ENCODE measurements at regions not wholly inside any gene's neighbourhood (a gene's known extent, or its start where the extent isn't known, plus 50 kb on each side); places are given as distances from the start of the nearest gene placed in this dataset.

DNA sequence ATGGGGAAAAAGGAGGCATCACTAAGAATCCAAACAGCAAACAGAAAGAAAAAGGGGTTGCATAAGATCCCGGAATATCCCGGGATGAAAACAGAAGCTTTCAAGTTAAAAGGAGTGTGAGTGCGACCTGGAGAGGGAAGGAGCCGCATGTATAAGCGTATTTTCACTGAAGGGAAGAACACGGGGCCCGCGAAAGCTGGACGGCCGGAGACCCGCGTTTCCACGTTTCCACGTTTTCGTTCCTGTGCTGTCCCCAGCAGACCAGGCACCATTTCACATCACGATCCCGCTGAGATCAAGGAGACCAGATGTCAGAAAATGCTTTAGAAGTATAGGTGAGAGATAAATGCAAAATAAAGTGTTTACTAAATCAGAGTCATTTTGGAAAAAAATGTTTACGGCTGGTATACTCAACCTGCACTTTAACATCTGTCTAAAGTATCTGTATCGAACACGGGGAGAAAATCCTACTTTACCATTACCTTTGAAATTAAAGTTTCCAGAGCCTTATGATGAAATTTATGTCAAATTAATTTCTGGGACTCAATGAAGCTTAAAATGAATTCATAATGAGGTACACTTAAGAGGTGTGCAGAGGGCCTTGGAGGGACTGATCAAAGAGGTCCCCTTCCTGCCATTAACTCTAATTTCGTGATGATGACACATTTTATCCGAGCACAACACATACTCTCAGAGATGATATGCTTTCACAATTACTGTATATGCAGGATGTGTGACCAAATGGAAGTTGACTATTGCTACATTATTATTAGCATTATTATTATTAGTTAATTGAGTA lies 71.0 kb upstream of the SALL3 start:
- H3K9me3 ChIP-seq: no peaks in the 10 kb centered on the region
- no peak for DNase-seq
- no peaks in the 10 kb centered on the region for H3K4me1 ChIP-seq
- H3K36me3 ChIP-seq: no peaks in the 10 kb centered on the region
- no peak overlapping the region for H3K27ac ChIP-seq
- 87 to 93% (median 91%) methylated on average over 22 of the region's 22 CpGs for WGBS, 5 donors
- intact Hi-C loops (cut with DNase I; ENCODE audit: low total_unique reads): no loop called here
- H3K4me3 ChIP-seq: no peak overlapping the region
- H3K27me3 ChIP-seq (replicated peaks in 1 of 7): peaks cover 0 to 13% (median 0%) of the 10 kb centered on the region in 7 donors
- TF ChIP-seq POLR2AphosphoS5 (IDR thresholded peaks at IDR 0.05): no peak
- TF ChIP-seq, protein P1, sequence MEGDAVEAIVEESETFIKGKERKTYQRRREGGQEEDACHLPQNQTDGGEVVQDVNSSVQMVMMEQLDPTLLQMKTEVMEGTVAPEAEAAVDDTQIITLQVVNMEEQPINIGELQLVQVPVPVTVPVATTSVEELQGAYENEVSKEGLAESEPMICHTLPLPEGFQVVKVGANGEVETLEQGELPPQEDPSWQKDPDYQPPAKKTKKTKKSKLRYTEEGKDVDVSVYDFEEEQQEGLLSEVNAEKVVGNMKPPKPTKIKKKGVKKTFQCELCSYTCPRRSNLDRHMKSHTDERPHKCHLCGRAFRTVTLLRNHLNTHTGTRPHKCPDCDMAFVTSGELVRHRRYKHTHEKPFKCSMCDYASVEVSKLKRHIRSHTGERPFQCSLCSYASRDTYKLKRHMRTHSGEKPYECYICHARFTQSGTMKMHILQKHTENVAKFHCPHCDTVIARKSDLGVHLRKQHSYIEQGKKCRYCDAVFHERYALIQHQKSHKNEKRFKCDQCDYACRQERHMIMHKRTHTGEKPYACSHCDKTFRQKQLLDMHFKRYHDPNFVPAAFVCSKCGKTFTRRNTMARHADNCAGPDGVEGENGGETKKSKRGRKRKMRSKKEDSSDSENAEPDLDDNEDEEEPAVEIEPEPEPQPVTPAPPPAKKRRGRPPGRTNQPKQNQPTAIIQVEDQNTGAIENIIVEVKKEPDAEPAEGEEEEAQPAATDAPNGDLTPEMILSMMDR (IDR thresholded peaks at IDR 0.05 in 8 of 11, conservative IDR thresholded peaks at IDR 0.05 in 3 of 11): no peak
- TF ChIP-seq POLR2A (IDR thresholded peaks at IDR 0.05): no peak

DNA sequence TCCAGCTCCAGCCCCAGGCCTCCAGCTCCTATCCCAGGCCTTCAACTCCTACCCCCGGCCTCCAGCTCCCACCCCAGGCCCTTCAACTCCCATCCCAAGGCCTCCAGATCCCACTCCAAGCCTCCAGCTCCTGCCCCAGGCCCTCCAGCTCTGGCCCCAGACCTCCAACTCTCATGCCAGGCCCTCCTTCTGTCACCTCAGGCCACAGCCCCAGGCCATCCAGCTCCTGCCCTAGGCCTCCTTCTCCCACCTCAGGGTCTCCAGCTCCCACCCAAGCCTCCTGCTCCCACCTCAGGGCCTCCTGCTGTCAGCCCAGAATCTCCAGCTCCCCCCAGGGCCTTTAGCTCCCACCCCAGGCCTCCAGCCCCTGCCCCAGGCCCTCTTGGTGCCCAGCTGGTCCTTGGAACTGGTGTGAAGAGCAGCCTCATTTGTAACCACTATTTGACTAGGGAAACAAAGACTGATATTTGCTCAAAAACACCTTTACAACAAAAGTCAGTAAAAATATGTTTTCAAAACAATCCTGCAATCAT lies 67.8 kb upstream of the SALL3 start:
- TF ChIP-seq POLR2A (IDR thresholded peaks at IDR 0.05): no peak
- no peak for TF ChIP-seq POLR2AphosphoS5 (IDR thresholded peaks at IDR 0.05)
- TF ChIP-seq, protein P1 (IDR thresholded peaks at IDR 0.05 in 8 of 11, conservative IDR thresholded peaks at IDR 0.05 in 3 of 11): no peak
- Histone ChIP-seq H3K9me3 (peaks cover 0 to 6% (median 0%) of the 10 kb centered on the region in 8 donors), H3K27ac (no peak overlapping the region), H3K4me1 (no peaks in the 10 kb centered on the region), H3K4me3 (no peak overlapping the region), H3K27me3 (replicated peaks in 1 of 7) (peaks cover 0 to 24% (median 0%) of the 10 kb centered on the region in 7 donors), H3K36me3 (no peaks in the 10 kb centered on the region)
- intact Hi-C loops (cut with DNase I; ENCODE audit: low total_unique reads): no loop called here
- WGBS, 5 donors: 27 to 38% (median 35%) methylated on average over 1 of the region's 1 CpG
- no peak for DNase-seq

GRCh38 chr18:78912336-78912735 lies 67.3 kb upstream of the SALL3 start:
- TF ChIP-seq, protein P1 (IDR thresholded peaks at IDR 0.05 in 8 of 11, conservative IDR thresholded peaks at IDR 0.05 in 3 of 11): no peak
- TF ChIP-seq POLR2A (IDR thresholded peaks at IDR 0.05) (no peak), POLR2AphosphoS5 (IDR thresholded peaks at IDR 0.05) (no peak)
- Histone ChIP-seq H3K36me3 (no peaks in the 10 kb centered on the region), H3K4me3 (no peak overlapping the region), H3K9me3 (peaks cover 0 to 6% (median 0%) of the 10 kb centered on the region in 8 donors), H3K27ac (no peak overlapping the region), H3K4me1 (no peaks in the 10 kb centered on the region), H3K27me3 (replicated peaks in 1 of 7) (peaks cover 0 to 24% (median 0%) of the 10 kb centered on the region in 7 donors)
- DNase-seq: no peak
- 79 to 94% (median 87%) methylated on average over 6 to 7 of the region's 7 CpGs for WGBS, 5 donors
- intact Hi-C loops (cut with DNase I; ENCODE audit: low total_unique reads): no loop called here

DNA sequence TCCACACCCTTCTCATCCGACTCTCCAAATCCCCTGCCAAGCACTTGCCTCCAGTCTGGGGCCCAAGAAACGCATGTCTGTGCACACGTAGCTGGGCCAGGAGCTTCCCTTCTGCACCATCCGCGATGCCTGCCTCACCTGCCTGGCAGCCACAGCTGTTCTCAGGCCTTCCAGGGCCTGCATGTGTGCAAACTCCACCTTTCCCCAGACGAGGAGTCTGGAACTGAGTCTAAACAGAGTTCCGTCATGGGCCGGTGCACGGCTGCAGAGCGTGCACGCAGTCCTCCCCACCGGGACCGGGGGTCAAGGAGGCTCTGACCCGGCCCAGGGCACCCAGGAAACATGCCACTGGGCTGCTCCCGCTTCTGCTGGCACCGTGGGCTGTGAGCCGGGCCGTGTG lies 66.8 kb upstream of the SALL3 start:
- Histone ChIP-seq H3K27me3 (replicated peaks in 1 of 7) (peaks cover 0 to 22% (median 0%) of the 10 kb centered on the region in 7 donors), H3K4me1 (no peaks in the 10 kb centered on the region), H3K9me3 (peaks cover 0 to 6% (median 0%) of the 10 kb centered on the region in 8 donors), H3K4me3 (no peak overlapping the region), H3K27ac (no peak overlapping the region), H3K36me3 (no peaks in the 10 kb centered on the region)
- DNase-seq: peak; percentile 52
- WGBS, 5 donors: 81 to 88% (median 82%) methylated on average over 5 to 18 of the region's 18 CpGs
- TF ChIP-seq POLR2AphosphoS5 (IDR thresholded peaks at IDR 0.05) (no peak), POLR2A (IDR thresholded peaks at IDR 0.05) (no peak)
- TF ChIP-seq, protein P1 (IDR thresholded peaks at IDR 0.05 in 8 of 11, conservative IDR thresholded peaks at IDR 0.05 in 3 of 11): no peak
- intact Hi-C loops (cut with DNase I; ENCODE audit: low total_unique reads): no loop called here

All from spleen (tissue), 11 donors.